ENCODE measurements at regions not wholly inside any gene's neighbourhood (a gene's known extent, or its start where the extent isn't known, plus 50 kb on each side); places are given as distances from the start of the nearest gene placed in this dataset.
A peak's percentile ranks its signal among the peaks of the same experiment; 100 is the strongest.

- Mint-ChIP-seq H3K27ac (no peak overlapping the region), H3K4me3 (no peak overlapping the region), H3K36me3 (ENCODE audit: low read depth) (no peaks in the 10 kb centered on the region), H3K4me1 (ENCODE audit: low read depth) (no peaks in the 10 kb centered on the region), H3K9me3 (peaks cover 1% of the 10 kb centered on the region), H3K27me3 (peaks cover 31% of the 10 kb centered on the region)
- intact Hi-C loops (cut with micrococcal nuclease) = no loop called here
These were observed 116.1 kb downstream of the FAM43A start for GRCh38 chr3:194801461-194802432.

GRCh38 chr3:194804796-194805195 lies 119.1 kb downstream of the FAM43A start:
- Mint-ChIP-seq H3K27ac (no peak overlapping the region), H3K9me3 (no peaks in the 10 kb centered on the region), H3K4me3 (no peak overlapping the region), H3K27me3 (peaks cover 33% of the 10 kb centered on the region), H3K4me1 (ENCODE audit: low read depth) (no peaks in the 10 kb centered on the region), H3K36me3 (ENCODE audit: low read depth) (no peaks in the 10 kb centered on the region)
- intact Hi-C loops (cut with micrococcal nuclease) = no loop called here

GRCh38 chr3:194805546-194805945 lies 119.9 kb downstream of the FAM43A start:
- H3K27me3 Mint-ChIP-seq = peaks cover 37% of the 10 kb centered on the region
- no peak overlapping the region for H3K4me3 Mint-ChIP-seq
- H3K27ac Mint-ChIP-seq = no peak overlapping the region
- no peaks in the 10 kb centered on the region for H3K9me3 Mint-ChIP-seq
- intact Hi-C loops (cut with micrococcal nuclease) = no loop called here
- H3K4me1 Mint-ChIP-seq (ENCODE audit: low read depth) = peaks cover 7% of the 10 kb centered on the region
- no peaks in the 10 kb centered on the region for H3K36me3 Mint-ChIP-seq (ENCODE audit: low read depth)

- Mint-ChIP-seq H3K9me3 (no peaks in the 10 kb centered on the region), H3K27me3 (peaks cover 30% of the 10 kb centered on the region), H3K36me3 (ENCODE audit: low read depth) (no peaks in the 10 kb centered on the region), H3K4me3 (no peak overlapping the region), H3K27ac (no peak overlapping the region), H3K4me1 (ENCODE audit: low read depth) (peaks cover 9% of the 10 kb centered on the region)
- intact Hi-C loops (cut with micrococcal nuclease) = no loop called here
These were observed 121.4 kb downstream of the FAM43A start for GRCh38 chr3:194806991-194807630.

GRCh38 chr3:194808640-194809097 lies 123.0 kb downstream of the FAM43A start:
- H3K36me3 Mint-ChIP-seq (ENCODE audit: low read depth) = no peaks in the 10 kb centered on the region
- peaks cover 23% of the 10 kb centered on the region for H3K27me3 Mint-ChIP-seq
- intact Hi-C loops (cut with micrococcal nuclease) = no loop called here
- peaks cover 9% of the 10 kb centered on the region for H3K4me1 Mint-ChIP-seq (ENCODE audit: low read depth)
- no peak overlapping the region for H3K4me3 Mint-ChIP-seq
- H3K9me3 Mint-ChIP-seq = no peaks in the 10 kb centered on the region
- H3K27ac Mint-ChIP-seq = no peak overlapping the region

GRCh38 chr3:194809382-194809781 lies 123.7 kb downstream of the FAM43A start:
- Mint-ChIP-seq H3K27ac (no peak overlapping the region), H3K36me3 (ENCODE audit: low read depth) (no peaks in the 10 kb centered on the region), H3K27me3 (peaks cover 20% of the 10 kb centered on the region), H3K9me3 (no peaks in the 10 kb centered on the region), H3K4me1 (ENCODE audit: low read depth) (peaks cover 9% of the 10 kb centered on the region), H3K4me3 (no peak overlapping the region)
- intact Hi-C loops (cut with micrococcal nuclease) = no loop called here

- no peak overlapping the region for H3K27ac Mint-ChIP-seq
- H3K4me1 Mint-ChIP-seq (ENCODE audit: low read depth) = peaks cover 9% of the 10 kb centered on the region
- intact Hi-C loops (cut with micrococcal nuclease) = no loop called here
- H3K9me3 Mint-ChIP-seq = no peaks in the 10 kb centered on the region
- peaks cover 22% of the 10 kb centered on the region for H3K27me3 Mint-ChIP-seq
- H3K4me3 Mint-ChIP-seq = no peak overlapping the region
- H3K36me3 Mint-ChIP-seq (ENCODE audit: low read depth) = no peaks in the 10 kb centered on the region
These were observed 124.4 kb downstream of the FAM43A start for GRCh38 chr3:194810076-194810475.

GRCh38 chr3:194811118-194811517 lies 125.4 kb downstream of the FAM43A start:
- Mint-ChIP-seq H3K4me1 (ENCODE audit: low read depth) (peaks cover 9% of the 10 kb centered on the region), H3K9me3 (no peaks in the 10 kb centered on the region), H3K27ac (no peak overlapping the region), H3K27me3 (peaks cover 24% of the 10 kb centered on the region), H3K4me3 (no peak overlapping the region), H3K36me3 (ENCODE audit: low read depth) (no peaks in the 10 kb centered on the region)
- intact Hi-C loops (cut with micrococcal nuclease) = no loop called here

- no peaks in the 10 kb centered on the region for H3K9me3 Mint-ChIP-seq
- H3K4me3 Mint-ChIP-seq = no peak overlapping the region
- intact Hi-C loops (cut with micrococcal nuclease) = no loop called here
- H3K4me1 Mint-ChIP-seq (ENCODE audit: low read depth) = peaks cover 15% of the 10 kb centered on the region
- peaks cover 21% of the 10 kb centered on the region for H3K27me3 Mint-ChIP-seq
- no peak overlapping the region for H3K27ac Mint-ChIP-seq
- H3K36me3 Mint-ChIP-seq (ENCODE audit: low read depth) = no peaks in the 10 kb centered on the region
These were observed 126.5 kb downstream of the FAM43A start for GRCh38 chr3:194812176-194812575.

GRCh38 chr3:194814878-194815357 lies 129.2 kb downstream of the FAM43A start:
- H3K9me3 Mint-ChIP-seq = no peaks in the 10 kb centered on the region
- H3K4me1 Mint-ChIP-seq (ENCODE audit: low read depth) = peaks cover 19% of the 10 kb centered on the region
- no peaks in the 10 kb centered on the region for H3K36me3 Mint-ChIP-seq (ENCODE audit: low read depth)
- H3K27me3 Mint-ChIP-seq = peaks cover 30% of the 10 kb centered on the region
- no peak overlapping the region for H3K4me3 Mint-ChIP-seq
- intact Hi-C loops (cut with micrococcal nuclease) = no loop called here
- H3K27ac Mint-ChIP-seq = no peak overlapping the region

- H3K27ac Mint-ChIP-seq = no peak overlapping the region
- H3K9me3 Mint-ChIP-seq = no peaks in the 10 kb centered on the region
- H3K4me1 Mint-ChIP-seq (ENCODE audit: low read depth) = peaks cover 11% of the 10 kb centered on the region
- intact Hi-C loops (cut with micrococcal nuclease) = no loop called here
- H3K36me3 Mint-ChIP-seq (ENCODE audit: low read depth) = no peaks in the 10 kb centered on the region
- H3K27me3 Mint-ChIP-seq = peaks cover 23% of the 10 kb centered on the region
- H3K4me3 Mint-ChIP-seq = no peak overlapping the region
These were observed 131.3 kb downstream of the FAM43A start for GRCh38 chr3:194816748-194817591.

GRCh38 chr3:194817592-194817930 lies 131.9 kb downstream of the FAM43A start:
- Mint-ChIP-seq H3K4me1 (ENCODE audit: low read depth) (peaks cover 11% of the 10 kb centered on the region), H3K27ac (no peak overlapping the region), H3K9me3 (no peaks in the 10 kb centered on the region), H3K4me3 (no peak overlapping the region), H3K27me3 (peaks cover 23% of the 10 kb centered on the region), H3K36me3 (ENCODE audit: low read depth) (no peaks in the 10 kb centered on the region)
- intact Hi-C loops (cut with micrococcal nuclease) = no loop called here

GRCh38 chr3:194817936-194818335 lies 132.3 kb downstream of the FAM43A start:
- Mint-ChIP-seq H3K27ac (no peak overlapping the region), H3K9me3 (no peaks in the 10 kb centered on the region), H3K4me1 (ENCODE audit: low read depth) (peaks cover 11% of the 10 kb centered on the region), H3K36me3 (ENCODE audit: low read depth) (no peaks in the 10 kb centered on the region), H3K4me3 (no peak overlapping the region), H3K27me3 (peaks cover 26% of the 10 kb centered on the region)
- intact Hi-C loops (cut with micrococcal nuclease) = no loop called here

GRCh38 chr3:194824100-194824499 lies 138.4 kb downstream of the FAM43A start:
- Mint-ChIP-seq H3K27ac (peak overlapping the region; percentile 6), H3K36me3 (ENCODE audit: low read depth) (no peaks in the 10 kb centered on the region), H3K27me3 (peaks cover 9% of the 10 kb centered on the region), H3K9me3 (no peaks in the 10 kb centered on the region), H3K4me3 (no peak overlapping the region), H3K4me1 (ENCODE audit: low read depth) (no peaks in the 10 kb centered on the region)
- intact Hi-C loops (cut with micrococcal nuclease) = no loop called here
